ENCODE measurements at regions not wholly inside any gene's neighbourhood (a gene's known extent, or its start where the extent isn't known, plus 50 kb on each side); places are given as distances from the start of the nearest gene placed in this dataset.

DNA sequence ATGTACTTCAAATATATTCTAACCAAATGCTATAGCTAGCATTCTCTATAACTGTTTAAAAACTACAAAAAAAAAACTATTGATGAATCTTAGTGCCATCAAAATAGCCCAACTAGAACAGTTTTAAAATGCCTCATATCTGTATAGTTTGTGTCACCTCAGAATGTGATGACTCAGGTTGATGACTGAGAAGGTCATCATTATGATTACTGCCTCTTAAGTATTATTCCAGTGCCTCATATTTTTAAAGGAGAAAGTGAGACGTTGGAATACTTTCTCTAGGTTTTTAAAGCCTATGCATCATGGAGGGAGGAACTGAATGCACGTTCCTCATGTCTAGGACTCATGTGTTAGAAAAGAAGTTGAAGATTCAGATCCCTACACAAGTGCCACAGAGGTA is 88.2 kb downstream of the TMA16 start:
- DNase-seq, result no peak

DNA sequence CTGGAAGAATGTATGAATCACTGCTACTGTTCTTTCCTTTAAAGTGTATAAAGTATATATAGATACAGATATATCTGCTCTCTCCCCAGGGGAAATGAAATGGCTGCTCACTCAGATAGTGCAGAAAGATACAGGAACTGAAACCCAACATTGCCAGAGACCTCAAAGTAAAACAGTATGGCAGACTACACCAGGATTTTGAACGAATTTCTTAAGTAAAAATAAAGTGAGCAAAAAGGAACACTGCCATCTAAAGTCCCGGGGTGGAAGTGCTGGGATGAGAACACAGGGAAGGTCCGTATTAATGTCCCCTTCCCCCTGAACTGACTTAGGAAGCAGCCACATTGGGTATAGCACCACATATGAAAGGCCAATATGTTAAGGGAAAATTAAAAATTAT is 93.4 kb downstream of the TMA16 start:
- no peak for DNase-seq

DNA sequence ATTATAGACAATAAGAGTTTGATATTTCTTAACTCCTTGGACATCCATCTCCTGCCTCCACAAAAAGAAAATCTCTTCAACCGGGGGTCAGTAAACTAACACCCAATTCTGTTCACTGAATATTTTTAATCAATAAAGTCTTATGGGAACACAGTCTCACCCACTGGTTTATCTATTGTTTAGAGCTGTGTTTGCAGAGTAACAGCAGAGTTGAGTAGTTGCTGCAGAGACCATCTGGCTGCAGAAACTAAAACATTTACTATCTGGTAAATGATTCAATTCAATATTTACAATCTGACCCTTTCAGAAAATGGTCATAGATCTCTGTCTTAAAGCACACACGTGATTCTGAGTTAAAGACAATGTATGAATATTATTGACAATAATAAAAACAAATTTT is 94.0 kb downstream of the TMA16 start:
- no peak for DNase-seq

DNA sequence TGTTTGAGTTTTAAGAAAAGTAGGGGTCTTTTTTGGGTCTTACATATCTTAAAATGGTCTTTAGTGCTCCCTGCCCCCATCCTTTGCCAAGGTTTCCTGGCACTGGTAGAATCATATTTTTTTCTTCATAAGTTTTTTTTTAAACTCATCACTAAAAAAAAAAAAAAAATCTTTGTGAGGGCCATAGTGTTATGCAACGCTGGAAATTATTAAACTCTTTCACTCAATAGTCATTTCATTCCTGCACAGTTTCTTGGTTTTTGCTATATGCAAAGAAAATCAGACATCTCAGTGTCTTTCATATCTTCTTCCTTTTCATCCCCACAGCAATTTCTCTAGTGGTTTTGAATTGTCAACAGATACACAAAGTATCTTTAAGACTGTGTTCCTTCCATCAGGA is 95.6 kb downstream of the TMA16 start:
- DNase-seq, result no peak

DNA sequence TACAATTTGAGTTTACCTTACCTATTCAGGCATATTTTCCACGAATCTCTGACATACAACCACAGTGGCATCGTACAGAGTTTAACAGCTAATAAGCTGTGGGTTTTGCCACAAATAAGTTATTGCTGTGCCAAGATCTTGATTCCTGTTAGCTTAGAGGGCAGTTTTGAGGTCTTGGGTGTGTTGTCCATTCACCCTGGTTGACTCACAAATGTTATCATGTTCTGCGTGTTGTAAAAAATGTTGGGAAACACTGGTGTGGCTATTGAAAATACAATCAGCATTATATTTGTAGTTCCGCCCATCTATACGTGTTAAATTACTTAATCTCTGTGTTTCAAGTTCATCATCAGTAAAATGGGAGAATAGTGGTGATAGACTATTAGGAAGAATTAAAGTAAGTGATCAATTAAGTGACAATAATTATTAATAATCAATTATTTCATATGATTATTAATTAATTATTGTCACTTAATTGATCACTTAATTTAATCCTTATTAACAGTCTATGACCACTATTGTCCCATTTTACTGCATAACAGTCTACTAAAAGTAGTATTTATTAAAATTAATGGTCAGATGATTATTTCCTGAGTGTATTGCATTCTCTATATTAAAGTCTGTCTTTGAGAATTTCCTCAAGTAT is 96.3 kb downstream of the TMA16 start:
- no peak for DNase-seq

DNA sequence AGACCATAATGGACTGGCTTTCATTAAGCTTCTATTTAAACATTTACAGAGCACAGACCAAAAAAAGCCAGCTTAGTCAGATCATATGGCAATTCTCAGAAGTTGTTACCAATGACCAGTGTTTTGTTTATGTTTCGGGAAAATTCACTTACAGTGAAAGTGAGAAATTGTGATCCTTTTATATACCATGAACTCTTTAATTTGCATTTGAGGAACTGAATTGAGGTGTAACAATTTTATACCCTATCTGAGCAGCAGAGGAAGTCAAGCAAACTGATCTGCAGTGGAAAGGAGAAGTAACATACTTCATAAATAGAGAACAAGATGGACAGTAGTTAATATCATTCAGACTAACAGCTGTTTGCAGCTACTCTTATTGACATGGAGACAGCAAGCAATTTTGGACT is 97.1 kb downstream of the TMA16 start:
- DNase-seq, result no peak

DNA sequence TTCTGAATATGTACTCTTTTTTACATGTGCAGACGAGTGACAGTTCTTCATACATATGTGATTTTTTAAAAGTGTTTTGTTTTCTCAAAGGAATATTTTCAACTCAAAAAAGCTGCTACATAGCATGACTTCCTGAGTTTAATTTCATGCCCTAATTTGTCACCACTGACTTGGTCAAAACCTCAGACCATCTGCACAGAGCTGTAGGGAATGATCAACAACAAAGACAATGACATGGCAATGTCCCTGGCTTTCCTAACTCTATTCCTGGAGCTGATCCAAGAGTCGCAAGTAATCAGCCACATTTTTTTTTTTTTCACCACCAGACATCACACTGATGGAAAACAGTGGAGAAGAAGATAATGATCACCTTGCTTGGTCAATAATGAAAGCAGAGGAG is 97.7 kb downstream of the TMA16 start:
- DNase-seq, result no peak

DNA sequence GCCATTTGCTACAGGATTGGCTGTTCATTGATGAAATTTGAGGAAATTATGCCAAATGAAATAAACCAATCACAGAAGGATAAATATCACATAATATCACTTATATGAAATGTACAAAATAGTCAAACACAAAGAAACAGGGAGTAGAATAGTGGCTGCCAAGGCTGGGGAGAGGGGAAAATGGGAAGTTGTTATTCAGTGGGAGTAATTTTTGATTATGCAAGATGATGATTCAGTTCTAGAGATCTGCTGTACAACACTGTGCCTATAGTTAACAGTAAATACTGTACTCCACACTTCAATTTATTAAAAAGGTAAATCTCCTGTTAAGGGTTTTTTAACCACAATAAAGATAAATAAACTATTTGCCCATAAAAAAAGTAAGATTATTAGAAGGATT is 101.1 kb downstream of the TMA16 start:
- no peak for DNase-seq

DNA sequence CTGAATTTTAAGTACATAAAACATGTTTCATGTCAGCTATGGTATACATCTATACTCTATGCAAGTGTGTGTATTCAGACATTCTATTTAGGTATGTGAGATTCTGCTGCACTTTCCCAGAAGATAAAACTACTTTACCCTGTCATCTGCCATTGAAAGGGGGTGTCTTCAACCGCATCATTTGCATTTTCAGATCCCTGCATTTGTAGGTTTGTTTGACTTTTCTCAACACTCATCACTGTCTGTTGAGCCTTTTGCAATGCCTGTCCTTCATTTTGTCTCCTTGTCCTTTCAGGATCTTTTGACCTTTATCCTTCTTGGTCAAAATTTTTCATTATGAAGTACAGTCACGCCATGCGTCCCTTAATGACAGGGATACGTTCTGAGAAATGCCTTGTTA is 103.5 kb downstream of the TMA16 start:
- DNase-seq, result no peak

DNA sequence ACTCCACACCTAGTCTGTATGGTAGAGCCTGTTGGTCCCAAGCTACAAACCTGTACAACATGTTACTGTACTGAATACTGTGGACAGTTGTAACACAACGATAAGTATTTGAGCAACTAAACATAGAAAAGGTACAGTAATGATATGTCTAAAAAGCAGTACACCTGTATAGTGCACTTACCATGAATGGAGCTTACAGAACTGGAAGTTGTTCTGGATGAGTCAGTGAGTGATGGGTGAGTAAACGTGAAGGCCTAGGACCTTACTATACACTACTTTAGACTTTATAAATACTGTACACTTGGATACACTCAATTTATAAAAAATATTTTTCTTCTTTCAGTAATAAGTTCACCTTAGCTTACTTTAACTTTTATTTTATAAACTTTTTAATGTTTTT is 104.0 kb downstream of the TMA16 start:
- DNase-seq, result no peak

DNA sequence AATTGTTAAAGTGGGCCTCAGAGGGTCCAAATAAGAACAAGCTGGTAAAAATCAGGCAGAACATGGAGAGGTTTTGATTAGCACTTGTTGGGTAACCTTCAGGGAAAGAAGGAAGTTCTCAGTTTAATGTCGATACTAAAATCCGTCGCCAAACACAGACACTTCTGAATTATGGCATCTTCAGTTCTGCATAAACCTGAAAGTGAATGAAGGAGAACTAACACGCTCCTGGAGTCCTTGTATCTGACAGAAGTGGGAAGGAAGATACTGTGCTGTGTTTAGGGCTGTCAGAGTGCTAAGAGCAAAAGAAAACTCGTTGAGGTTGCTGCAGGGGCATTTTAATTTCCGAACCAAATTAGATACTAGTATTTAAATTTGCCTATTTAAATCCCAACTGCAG is 106.2 kb downstream of the TMA16 start:
- DNase-seq, result no peak

DNA sequence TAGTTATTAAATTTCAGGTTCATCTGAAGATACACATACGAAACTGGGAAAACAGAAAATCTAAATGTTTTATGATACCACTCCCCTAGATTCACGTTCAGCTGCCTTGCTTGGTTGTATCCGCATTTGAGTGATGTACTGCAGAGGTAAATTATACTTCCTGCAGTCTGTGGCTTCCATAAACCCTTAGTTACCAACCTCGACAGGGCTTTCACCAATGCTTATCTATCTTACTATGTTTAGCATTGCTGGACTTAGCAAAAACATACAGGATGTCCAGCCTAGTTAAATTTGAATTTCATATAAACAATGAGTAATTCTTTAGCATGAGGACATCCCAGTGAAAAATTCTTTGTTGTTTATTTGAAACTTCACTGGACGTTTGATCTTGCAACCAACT is 108.8 kb downstream of the TMA16 start:
- DNase-seq, result no peak

DNA sequence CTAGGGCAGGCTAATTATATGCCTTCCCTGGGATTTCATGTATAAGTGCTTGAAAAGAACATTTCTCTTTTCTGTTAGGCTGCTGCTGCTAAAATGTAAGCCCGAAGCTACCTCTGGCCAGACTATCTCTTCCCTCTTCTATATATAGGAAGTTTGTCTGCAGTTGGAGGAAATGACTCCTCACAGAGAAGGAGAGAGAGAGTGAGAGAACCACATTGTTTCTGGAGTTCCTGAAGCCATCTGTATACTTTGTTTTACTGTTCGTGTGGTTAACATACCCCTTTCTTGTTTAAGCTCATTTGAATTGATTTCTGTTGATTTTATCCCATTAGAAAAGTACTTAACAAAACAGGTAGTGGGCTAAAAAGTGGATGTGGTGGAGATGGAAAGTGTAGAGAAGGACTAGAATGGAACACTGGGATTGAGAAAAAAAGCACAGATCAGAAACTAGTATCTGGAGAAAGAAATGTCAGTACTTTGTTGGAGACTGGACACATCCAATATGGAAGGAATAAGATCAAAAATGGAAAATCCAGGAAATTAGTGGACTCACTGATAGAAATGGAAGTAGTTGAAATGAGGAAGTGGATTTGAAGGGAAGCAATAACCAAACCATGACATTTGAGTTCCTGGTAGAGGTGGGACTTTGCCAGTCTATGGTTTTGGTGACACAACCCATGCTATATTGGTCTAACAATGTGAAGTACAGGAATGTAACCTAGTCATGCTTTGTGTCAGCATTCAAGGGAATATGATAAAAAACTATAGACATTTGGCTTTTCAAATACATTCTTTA is 112.6 kb downstream of the TMA16 start:
- no peak for DNase-seq

DNA sequence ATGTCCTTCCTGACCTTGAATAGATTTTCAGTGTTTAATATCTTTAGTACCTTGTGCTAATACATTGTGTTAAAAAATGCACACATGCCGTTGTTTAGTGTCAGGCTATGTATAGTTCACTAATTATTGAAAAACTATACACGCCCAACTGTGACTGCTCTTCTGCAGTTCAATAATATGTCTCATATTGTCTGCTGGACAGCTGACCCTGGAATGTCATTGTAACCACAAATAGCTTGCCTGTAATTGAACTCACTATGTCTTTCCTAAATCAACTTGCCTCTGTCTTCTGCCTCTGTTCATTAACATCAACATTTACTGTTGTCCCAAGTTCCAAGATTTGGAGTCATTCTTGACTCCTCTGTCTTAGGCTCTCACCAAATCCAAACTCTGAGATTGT is 114.5 kb downstream of the TMA16 start:
- no peak for DNase-seq

DNA sequence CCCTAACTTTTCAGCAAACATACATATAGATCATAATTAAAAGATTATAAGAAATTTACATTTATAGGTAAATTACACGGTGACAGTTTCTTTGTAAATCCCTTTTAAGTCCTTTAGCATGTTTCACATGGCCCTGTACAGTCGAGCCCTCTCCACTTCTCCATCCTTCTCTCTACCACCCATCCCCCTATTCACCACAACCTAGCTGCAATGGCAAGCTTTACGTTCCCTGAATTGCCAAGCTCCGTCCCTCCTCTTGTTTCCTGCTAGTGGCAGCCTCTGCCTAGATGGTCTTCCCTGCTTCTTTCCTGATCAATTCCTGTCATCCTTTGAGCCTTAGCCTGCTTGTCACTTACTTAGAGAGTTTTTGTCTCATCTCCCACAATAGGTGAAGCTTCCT is 116.2 kb downstream of the TMA16 start:
- no peak for DNase-seq

DNA sequence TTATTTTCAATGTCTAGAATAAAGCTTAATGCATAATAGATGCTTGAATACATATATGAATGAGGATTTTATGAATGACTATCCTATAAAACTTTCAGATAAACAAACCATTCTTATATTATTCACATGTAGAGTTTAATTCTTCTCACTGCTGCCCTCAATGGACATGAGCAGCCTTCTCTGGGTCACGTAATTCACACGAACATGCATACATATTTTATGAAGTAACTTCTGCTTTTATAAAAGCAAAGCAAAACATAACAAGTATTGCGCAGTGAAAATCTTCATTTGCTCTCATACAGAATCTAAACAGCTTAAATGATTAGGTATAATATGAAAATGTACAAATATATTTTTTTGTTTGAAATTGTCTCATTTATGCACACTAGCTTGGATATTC is 116.7 kb downstream of the TMA16 start:
- no peak for DNase-seq

DNA sequence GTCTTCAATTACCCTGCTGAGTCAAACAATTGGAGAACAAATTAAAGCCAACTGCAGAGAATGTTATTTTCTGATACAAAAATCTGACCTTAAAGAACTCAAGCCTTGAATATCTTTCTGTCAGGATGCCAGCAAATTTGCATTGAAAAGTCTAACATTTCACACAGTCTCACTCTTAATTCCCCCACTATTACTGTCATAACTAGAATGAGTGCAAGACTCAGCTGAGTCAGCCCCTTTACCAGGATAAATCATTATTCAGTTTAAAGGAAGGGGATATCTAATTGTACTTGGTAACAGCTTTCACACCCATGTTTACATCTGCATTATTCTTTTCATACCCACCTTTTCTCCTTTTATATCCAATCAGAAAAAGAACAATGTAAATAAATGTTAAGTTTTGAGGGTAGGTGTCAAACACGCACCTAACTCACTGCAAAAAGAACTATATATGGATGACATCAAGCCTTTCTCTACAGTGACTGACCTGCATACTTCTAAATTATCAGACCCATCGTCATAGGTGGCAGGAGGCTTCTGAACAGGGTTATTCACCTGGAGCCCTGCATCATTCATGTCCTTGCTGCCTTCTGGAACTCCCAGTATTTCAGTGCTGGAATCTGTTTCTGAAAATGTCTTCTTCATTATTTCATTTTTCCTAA is 117.4 kb downstream of the TMA16 start:
- DNase-seq, result no peak

DNA sequence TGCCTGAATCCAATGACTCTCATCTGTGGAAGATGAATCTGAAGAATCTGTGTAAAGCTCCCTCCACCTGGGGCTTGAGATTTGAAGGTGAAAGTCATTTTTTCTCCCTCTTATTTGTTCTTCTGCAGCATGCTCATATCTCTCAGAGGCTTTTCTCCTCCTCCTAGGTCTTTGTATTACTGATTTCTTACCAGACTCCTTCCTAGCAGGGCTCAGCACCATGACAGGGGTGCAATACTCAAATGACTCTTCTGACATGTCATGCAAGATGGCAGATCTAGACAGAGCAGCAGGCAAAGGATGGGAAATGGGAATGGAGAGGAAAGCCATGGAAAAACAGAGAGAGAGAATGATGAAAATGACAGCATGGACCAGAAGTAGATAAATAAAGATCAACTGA is 118.3 kb downstream of the TMA16 start:
- no peak for DNase-seq

DNA sequence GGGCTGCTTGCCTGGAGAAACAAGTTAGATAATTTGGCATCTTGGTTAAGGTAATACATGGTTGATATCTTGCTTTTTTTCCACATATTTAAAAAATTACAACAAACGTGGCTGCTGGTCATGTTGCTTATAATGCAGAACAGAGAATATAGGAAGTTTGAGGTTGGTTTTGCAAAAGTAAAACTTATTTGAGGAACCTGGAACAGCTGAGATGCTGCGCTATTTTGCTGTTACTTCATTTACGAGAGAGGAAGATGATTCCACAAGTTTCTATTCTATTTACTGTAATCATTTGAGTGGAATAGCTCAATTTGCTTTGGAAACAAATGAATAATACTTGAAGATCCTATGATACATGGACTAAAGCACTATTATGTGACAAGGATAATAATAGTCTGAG is 118.9 kb downstream of the TMA16 start:
- DNase-seq, result no peak

DNA sequence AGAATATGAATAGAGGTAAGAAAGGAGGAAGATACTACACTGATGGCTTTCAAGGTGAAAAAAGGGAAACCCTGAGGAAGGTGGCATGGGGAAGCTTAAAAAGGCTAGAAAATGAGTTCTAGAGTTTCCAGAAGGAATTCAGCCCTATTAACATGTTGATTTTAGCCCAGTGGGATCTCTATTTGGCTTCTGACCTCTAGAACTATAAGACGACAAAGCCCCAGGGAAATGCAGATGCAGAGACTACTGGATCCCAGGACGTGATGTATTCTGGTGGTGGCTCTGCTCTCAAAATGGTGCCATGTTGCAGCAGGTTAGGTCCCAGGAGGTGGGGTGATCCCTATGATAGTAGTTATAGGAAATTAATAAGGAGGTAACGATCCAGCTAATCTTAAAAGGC is 120.4 kb downstream of the TMA16 start:
- no peak for DNase-seq

DNA sequence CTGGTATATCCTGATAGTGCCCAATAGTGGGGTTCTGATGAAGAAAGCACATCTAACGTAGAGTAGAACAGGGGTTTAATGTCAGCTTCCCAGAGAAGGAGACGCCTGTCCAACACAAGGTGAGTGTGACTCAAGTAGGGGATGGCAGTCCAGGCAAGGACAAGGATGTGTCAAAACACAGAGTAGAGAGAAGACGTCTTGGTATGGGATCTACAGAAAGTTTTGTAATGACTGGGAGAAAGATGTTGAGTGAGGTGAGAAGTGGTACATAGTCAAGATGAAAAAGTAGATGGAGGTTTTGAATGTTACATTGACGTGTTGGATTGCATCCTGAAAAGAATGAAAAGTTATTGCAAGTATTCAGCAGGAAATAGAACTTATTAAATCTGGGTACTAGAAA is 124.4 kb downstream of the TMA16 start:
- DNase-seq, result no peak

DNA sequence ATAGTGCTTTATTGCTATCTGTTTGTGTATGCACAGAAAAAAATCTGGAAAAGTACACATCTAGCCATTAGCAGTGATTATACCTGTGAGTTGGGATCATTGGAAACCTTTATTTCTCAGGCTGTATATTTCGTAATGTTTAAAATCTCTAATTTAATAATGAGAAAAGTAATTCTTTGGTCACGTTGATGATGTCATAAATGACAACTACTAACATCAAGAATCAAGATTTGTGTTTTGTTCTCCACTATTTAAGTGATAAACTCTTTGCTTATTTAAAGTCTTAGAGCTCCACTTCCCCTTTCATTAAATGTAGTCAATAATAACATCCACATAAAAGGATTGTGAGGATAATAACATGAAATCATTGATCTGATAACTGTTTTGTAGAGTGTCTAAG is 126.2 kb downstream of the TMA16 start:
- no peak for DNase-seq

DNA sequence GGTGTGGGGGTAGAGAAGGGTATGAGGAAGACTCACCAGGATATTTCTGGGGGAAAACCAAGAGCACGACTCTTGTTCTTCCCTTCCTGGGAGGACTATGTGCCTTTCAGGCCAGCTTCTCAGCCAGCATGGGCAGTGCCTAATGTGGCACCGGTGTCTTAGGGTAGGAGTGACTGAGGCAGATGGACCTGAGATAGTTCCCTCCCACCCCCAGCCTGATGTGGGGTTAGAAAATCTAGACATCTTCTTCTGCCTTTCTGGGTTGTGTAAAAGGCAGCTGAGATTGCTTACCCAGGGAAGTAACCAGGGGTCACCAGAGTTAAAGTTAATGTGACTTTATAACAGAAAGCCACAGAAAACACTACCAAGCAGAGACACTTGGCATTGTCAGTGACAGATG is 127.3 kb downstream of the TMA16 start:
- no peak for DNase-seq

DNA sequence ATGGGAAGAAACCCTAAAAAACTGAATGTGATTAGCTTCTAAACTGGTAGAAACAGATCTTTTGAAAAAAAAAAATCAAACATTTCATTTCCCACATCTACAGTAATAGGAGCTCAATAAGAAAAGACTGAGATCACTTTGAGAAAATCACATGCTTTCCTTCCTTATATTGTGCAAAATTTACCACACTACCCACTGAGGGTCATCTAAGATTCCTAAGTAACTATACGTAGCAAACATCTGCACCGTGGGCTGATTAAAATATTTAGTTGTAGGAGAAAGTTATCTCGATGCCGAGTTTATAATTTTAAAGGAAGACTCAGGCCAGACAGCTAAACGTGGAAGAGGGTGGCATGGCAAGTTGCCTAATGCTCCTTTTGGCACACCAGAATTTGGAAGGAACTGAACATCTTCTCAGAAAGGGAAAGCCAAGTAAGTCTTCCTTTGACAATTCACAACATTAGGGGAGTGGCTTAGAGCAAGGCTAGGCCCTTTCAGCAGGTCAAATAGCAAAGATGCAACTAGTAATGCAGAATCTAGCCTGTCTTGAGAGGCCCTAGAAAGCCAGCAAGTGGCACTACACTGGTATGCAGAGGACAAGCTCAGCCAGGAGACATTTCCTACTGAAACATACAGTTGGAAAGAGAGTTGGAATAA is 128.0 kb downstream of the TMA16 start:
- DNase-seq, result no peak

Data from NCI-H1092 treated with DMSO at 0.1 percent for 48 hours (cell line).